ENCODE measurements at regions not wholly inside any gene's neighbourhood (a gene's known extent, or its start where the extent isn't known, plus 50 kb on each side); places are given as distances from the start of the nearest gene placed in this dataset.

DNA sequence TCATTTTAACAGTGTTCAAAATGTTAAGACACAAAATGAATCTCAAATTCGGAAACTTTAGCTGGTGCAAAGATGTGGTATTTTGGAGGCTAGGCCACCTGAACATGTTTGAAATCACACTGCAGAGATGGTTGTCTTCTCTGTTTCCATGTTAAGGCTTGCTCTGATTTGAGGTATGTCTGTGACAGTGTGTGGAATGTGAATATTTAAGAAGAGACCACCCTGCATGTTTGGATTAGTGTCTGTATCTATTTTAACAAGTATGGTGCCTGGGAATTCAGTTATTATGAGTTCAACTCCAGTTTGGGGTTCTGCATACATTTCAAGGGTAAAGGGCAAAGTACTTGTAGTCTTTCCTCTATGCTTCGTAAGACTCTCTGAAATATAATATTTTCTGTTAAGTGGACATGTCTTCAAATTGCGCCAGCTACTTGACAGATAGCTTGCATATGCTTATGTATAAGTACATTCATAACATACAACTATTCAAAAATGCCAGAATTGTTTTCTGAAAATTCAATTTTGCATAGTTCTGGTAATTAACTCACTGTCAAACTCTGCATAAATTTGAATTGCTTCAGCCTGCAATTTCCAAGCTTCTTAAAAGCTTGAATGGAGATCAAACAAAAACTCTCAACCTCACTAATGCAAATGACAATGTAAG, 424.0 kb downstream of the ADAMTS20 start:
- TF ChIP-seq, protein P1, sequence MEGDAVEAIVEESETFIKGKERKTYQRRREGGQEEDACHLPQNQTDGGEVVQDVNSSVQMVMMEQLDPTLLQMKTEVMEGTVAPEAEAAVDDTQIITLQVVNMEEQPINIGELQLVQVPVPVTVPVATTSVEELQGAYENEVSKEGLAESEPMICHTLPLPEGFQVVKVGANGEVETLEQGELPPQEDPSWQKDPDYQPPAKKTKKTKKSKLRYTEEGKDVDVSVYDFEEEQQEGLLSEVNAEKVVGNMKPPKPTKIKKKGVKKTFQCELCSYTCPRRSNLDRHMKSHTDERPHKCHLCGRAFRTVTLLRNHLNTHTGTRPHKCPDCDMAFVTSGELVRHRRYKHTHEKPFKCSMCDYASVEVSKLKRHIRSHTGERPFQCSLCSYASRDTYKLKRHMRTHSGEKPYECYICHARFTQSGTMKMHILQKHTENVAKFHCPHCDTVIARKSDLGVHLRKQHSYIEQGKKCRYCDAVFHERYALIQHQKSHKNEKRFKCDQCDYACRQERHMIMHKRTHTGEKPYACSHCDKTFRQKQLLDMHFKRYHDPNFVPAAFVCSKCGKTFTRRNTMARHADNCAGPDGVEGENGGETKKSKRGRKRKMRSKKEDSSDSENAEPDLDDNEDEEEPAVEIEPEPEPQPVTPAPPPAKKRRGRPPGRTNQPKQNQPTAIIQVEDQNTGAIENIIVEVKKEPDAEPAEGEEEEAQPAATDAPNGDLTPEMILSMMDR (IDR thresholded peaks at IDR 0.05; ENCODE audit: insufficient read depth, low read depth, low read length) = no peak
- no peak for TF ChIP-seq EZH2 (IDR thresholded peaks at IDR 0.05; ENCODE audit: insufficient read depth, low read length)
